ENCODE measurements at regions not wholly inside any gene's neighbourhood (a gene's known extent, or its start where the extent isn't known, plus 50 kb on each side); places are given as distances from the start of the nearest gene placed in this dataset.
A peak's percentile ranks its signal among the peaks of the same experiment; 100 is the strongest.

- DNase-seq, result no peak
- Histone ChIP-seq H3K27ac (ENCODE audit: low read length) (no peak overlapping the region), H3K9me3 (ENCODE audit: control insufficient read depth, low read depth, low read length) (no peaks in the 10 kb centered on the region), H3K36me3 (ENCODE audit: control insufficient read depth, insufficient read depth, low read length) (no peaks in the 10 kb centered on the region), H3K27me3 (ENCODE audit: control insufficient read depth, insufficient read depth, low read length) (no peaks in the 10 kb centered on the region), H3K4me3 (ENCODE audit: low read length) (no peak overlapping the region), H3K4me1 (ENCODE audit: control insufficient read depth, insufficient read depth, low read length) (no peaks in the 10 kb centered on the region)
- no CpG with 5 or more reads among the region's 2 CpGs for WGBS (ENCODE audit: insufficient coverage, low lambda C conversion rate)
These were observed 351.8 kb upstream of the GYPC start for GRCh38 chr2:126304154-126304553.

- H3K27ac ChIP-seq (ENCODE audit: low read length), result no peak overlapping the region
- no peaks in the 10 kb centered on the region for H3K27me3 ChIP-seq (ENCODE audit: control insufficient read depth, insufficient read depth, low read length)
- WGBS (ENCODE audit: insufficient coverage, low lambda C conversion rate), result 100% methylated on average over 2 of the region's 4 CpGs
- no peaks in the 10 kb centered on the region for H3K4me1 ChIP-seq (ENCODE audit: control insufficient read depth, insufficient read depth, low read length)
- H3K4me3 ChIP-seq (ENCODE audit: low read length), result no peak overlapping the region
- no peaks in the 10 kb centered on the region for H3K36me3 ChIP-seq (ENCODE audit: control insufficient read depth, insufficient read depth, low read length)
- DNase-seq, result no peak
- H3K9me3 ChIP-seq (ENCODE audit: control insufficient read depth, low read depth, low read length), result no peaks in the 10 kb centered on the region
These were observed 349.4 kb upstream of the GYPC start for GRCh38 chr2:126306539-126306938.

GRCh38 chr2:126307740-126308139 lies 348.2 kb upstream of the GYPC start:
- Histone ChIP-seq H3K27ac (ENCODE audit: low read length) (no peak overlapping the region), H3K36me3 (ENCODE audit: control insufficient read depth, insufficient read depth, low read length) (no peaks in the 10 kb centered on the region), H3K9me3 (ENCODE audit: control insufficient read depth, low read depth, low read length) (no peaks in the 10 kb centered on the region), H3K4me3 (ENCODE audit: low read length) (no peak overlapping the region), H3K4me1 (ENCODE audit: control insufficient read depth, insufficient read depth, low read length) (no peaks in the 10 kb centered on the region), H3K27me3 (ENCODE audit: control insufficient read depth, insufficient read depth, low read length) (no peaks in the 10 kb centered on the region)
- no CpG with 5 or more reads among the region's 8 CpGs for WGBS (ENCODE audit: insufficient coverage, low lambda C conversion rate)
- DNase-seq, result no peak

- no peak for DNase-seq
- no peak overlapping the region for H3K27ac ChIP-seq (ENCODE audit: low read length)
- 93% methylated on average over 2 of the region's 2 CpGs for WGBS (ENCODE audit: insufficient coverage, low lambda C conversion rate)
- H3K27me3 ChIP-seq (ENCODE audit: control insufficient read depth, insufficient read depth, low read length), result no peaks in the 10 kb centered on the region
- no peaks in the 10 kb centered on the region for H3K9me3 ChIP-seq (ENCODE audit: control insufficient read depth, low read depth, low read length)
- H3K4me1 ChIP-seq (ENCODE audit: control insufficient read depth, insufficient read depth, low read length), result no peaks in the 10 kb centered on the region
- no peak overlapping the region for H3K4me3 ChIP-seq (ENCODE audit: low read length)
- no peaks in the 10 kb centered on the region for H3K36me3 ChIP-seq (ENCODE audit: control insufficient read depth, insufficient read depth, low read length)
These were observed 346.8 kb upstream of the GYPC start for GRCh38 chr2:126309185-126309584.

GRCh38 chr2:126312579-126312978 lies 343.4 kb upstream of the GYPC start:
- no peak overlapping the region for H3K4me3 ChIP-seq (ENCODE audit: low read length)
- H3K27ac ChIP-seq (ENCODE audit: low read length), result no peak overlapping the region
- no peaks in the 10 kb centered on the region for H3K36me3 ChIP-seq (ENCODE audit: control insufficient read depth, insufficient read depth, low read length)
- no peaks in the 10 kb centered on the region for H3K27me3 ChIP-seq (ENCODE audit: control insufficient read depth, insufficient read depth, low read length)
- DNase-seq, result no peak
- H3K9me3 ChIP-seq (ENCODE audit: control insufficient read depth, low read depth, low read length), result no peaks in the 10 kb centered on the region
- no peaks in the 10 kb centered on the region for H3K4me1 ChIP-seq (ENCODE audit: control insufficient read depth, insufficient read depth, low read length)
- 77% methylated on average over 2 of the region's 5 CpGs for WGBS (ENCODE audit: insufficient coverage, low lambda C conversion rate)

GRCh38 chr2:126315828-126316227 lies 340.1 kb upstream of the GYPC start:
- 100% methylated on average over 1 of the region's 1 CpG for WGBS (ENCODE audit: insufficient coverage, low lambda C conversion rate)
- no peaks in the 10 kb centered on the region for H3K4me1 ChIP-seq (ENCODE audit: control insufficient read depth, insufficient read depth, low read length)
- H3K36me3 ChIP-seq (ENCODE audit: control insufficient read depth, insufficient read depth, low read length), result no peaks in the 10 kb centered on the region
- no peak overlapping the region for H3K4me3 ChIP-seq (ENCODE audit: low read length)
- no peak for DNase-seq
- no peaks in the 10 kb centered on the region for H3K9me3 ChIP-seq (ENCODE audit: control insufficient read depth, low read depth, low read length)
- H3K27ac ChIP-seq (ENCODE audit: low read length), result no peak overlapping the region
- no peaks in the 10 kb centered on the region for H3K27me3 ChIP-seq (ENCODE audit: control insufficient read depth, insufficient read depth, low read length)

- H3K9me3 ChIP-seq (ENCODE audit: control insufficient read depth, low read depth, low read length), result no peaks in the 10 kb centered on the region
- no CpG with 5 or more reads among the region's 2 CpGs for WGBS (ENCODE audit: insufficient coverage, low lambda C conversion rate)
- no peaks in the 10 kb centered on the region for H3K36me3 ChIP-seq (ENCODE audit: control insufficient read depth, insufficient read depth, low read length)
- H3K4me3 ChIP-seq (ENCODE audit: low read length), result no peak overlapping the region
- H3K27me3 ChIP-seq (ENCODE audit: control insufficient read depth, insufficient read depth, low read length), result no peaks in the 10 kb centered on the region
- no peak for DNase-seq
- no peak overlapping the region for H3K27ac ChIP-seq (ENCODE audit: low read length)
- no peaks in the 10 kb centered on the region for H3K4me1 ChIP-seq (ENCODE audit: control insufficient read depth, insufficient read depth, low read length)
These were observed 338.0 kb upstream of the GYPC start for GRCh38 chr2:126317790-126318431.

GRCh38 chr2:126322342-126322741 lies 333.6 kb upstream of the GYPC start:
- 100% methylated on average over 1 of the region's 3 CpGs for WGBS (ENCODE audit: insufficient coverage, low lambda C conversion rate)
- Histone ChIP-seq H3K36me3 (ENCODE audit: control insufficient read depth, insufficient read depth, low read length) (no peaks in the 10 kb centered on the region), H3K9me3 (ENCODE audit: control insufficient read depth, low read depth, low read length) (no peaks in the 10 kb centered on the region), H3K4me3 (ENCODE audit: low read length) (no peak overlapping the region), H3K27ac (ENCODE audit: low read length) (no peak overlapping the region), H3K4me1 (ENCODE audit: control insufficient read depth, insufficient read depth, low read length) (no peaks in the 10 kb centered on the region), H3K27me3 (ENCODE audit: control insufficient read depth, insufficient read depth, low read length) (no peaks in the 10 kb centered on the region)
- DNase-seq, result no peak

GRCh38 chr2:126325202-126325601 lies 330.8 kb upstream of the GYPC start:
- no peak overlapping the region for H3K27ac ChIP-seq (ENCODE audit: low read length)
- H3K4me3 ChIP-seq (ENCODE audit: low read length), result no peak overlapping the region
- DNase-seq, result peak in 1 of 2 donors; percentile 23
- H3K27me3 ChIP-seq (ENCODE audit: control insufficient read depth, insufficient read depth, low read length), result no peaks in the 10 kb centered on the region
- H3K36me3 ChIP-seq (ENCODE audit: control insufficient read depth, insufficient read depth, low read length), result no peaks in the 10 kb centered on the region
- no peaks in the 10 kb centered on the region for H3K9me3 ChIP-seq (ENCODE audit: control insufficient read depth, low read depth, low read length)
- no peaks in the 10 kb centered on the region for H3K4me1 ChIP-seq (ENCODE audit: control insufficient read depth, insufficient read depth, low read length)
- WGBS (ENCODE audit: insufficient coverage, low lambda C conversion rate), result no CpG with 5 or more reads among the region's 5 CpGs

- no CpG with 5 or more reads among the region's 2 CpGs for WGBS (ENCODE audit: insufficient coverage, low lambda C conversion rate)
- Histone ChIP-seq H3K9me3 (ENCODE audit: control insufficient read depth, low read depth, low read length) (peaks cover 3% of the 10 kb centered on the region), H3K27me3 (ENCODE audit: control insufficient read depth, insufficient read depth, low read length) (no peaks in the 10 kb centered on the region), H3K36me3 (ENCODE audit: control insufficient read depth, insufficient read depth, low read length) (no peaks in the 10 kb centered on the region), H3K4me3 (ENCODE audit: low read length) (no peak overlapping the region), H3K4me1 (ENCODE audit: control insufficient read depth, insufficient read depth, low read length) (no peaks in the 10 kb centered on the region), H3K27ac (ENCODE audit: low read length) (no peak overlapping the region)
- DNase-seq, result no peak
These were observed 326.8 kb upstream of the GYPC start for GRCh38 chr2:126329173-126329572.

- Histone ChIP-seq H3K36me3 (ENCODE audit: control insufficient read depth, insufficient read depth, low read length) (no peaks in the 10 kb centered on the region), H3K4me3 (ENCODE audit: low read length) (no peak overlapping the region), H3K9me3 (ENCODE audit: control insufficient read depth, low read depth, low read length) (no peaks in the 10 kb centered on the region), H3K4me1 (ENCODE audit: control insufficient read depth, insufficient read depth, low read length) (peaks cover 8% of the 10 kb centered on the region), H3K27me3 (ENCODE audit: control insufficient read depth, insufficient read depth, low read length) (no peaks in the 10 kb centered on the region), H3K27ac (ENCODE audit: low read length) (no peak overlapping the region)
- 90% methylated on average over 3 of the region's 4 CpGs for WGBS (ENCODE audit: insufficient coverage, low lambda C conversion rate)
- no peak for DNase-seq
These were observed 313.5 kb upstream of the GYPC start for GRCh38 chr2:126342457-126342856.
